ENCODE measurements at regions not wholly inside any gene's neighbourhood (a gene's known extent, or its start where the extent isn't known, plus 50 kb on each side); places are given as distances from the start of the nearest gene placed in this dataset.

- ATAC-seq = no peak
- TF ChIP-seq ZNF8 (CRISPR knock-in tag; IDR thresholded peaks at IDR 0.05) (no peak), ZFP30 (CRISPR knock-in tag; IDR thresholded peaks at IDR 0.05) (no peak), ISL1 (CRISPR knock-in tag; IDR thresholded peaks at IDR 0.05) (no peak), PPARA (CRISPR knock-in tag; IDR thresholded peaks at IDR 0.05; ENCODE audit: borderline replicate concordance) (no peak), PATZ1 (CRISPR knock-in tag; IDR thresholded peaks at IDR 0.05; ENCODE audit: borderline replicate concordance) (no peak), RARB (CRISPR knock-in tag; IDR thresholded peaks at IDR 0.05) (no peak), ESRRG (CRISPR knock-in tag; IDR thresholded peaks at IDR 0.05) (no peak), ZFP3 (CRISPR knock-in tag; IDR thresholded peaks at IDR 0.05) (no peak)
These were observed 152.6 kb upstream of the LHX1 start for GRCh38 chr17:36784633-36785032.

DNA sequence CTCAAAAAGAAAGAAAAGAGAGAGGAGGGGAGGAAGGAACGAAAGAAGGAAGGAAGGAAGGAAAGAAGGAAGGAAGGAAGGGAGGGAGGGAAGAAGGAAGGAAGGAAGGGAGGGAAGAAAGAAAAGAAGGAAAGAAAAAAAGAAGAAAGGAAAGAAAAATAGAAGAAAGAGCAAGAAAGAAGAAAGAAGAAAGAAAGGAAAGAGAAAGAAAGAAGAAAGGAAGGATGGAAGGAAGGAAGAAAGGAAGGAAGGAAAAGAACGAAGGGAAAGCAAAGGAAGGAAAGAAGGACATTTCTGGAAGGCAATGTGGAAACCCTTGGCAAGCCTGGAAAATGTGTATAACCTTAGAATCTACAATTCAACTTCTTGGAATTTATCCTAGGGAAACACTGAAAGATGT, 150.4 kb upstream of the LHX1 start:
- TF ChIP-seq, protein P1, sequence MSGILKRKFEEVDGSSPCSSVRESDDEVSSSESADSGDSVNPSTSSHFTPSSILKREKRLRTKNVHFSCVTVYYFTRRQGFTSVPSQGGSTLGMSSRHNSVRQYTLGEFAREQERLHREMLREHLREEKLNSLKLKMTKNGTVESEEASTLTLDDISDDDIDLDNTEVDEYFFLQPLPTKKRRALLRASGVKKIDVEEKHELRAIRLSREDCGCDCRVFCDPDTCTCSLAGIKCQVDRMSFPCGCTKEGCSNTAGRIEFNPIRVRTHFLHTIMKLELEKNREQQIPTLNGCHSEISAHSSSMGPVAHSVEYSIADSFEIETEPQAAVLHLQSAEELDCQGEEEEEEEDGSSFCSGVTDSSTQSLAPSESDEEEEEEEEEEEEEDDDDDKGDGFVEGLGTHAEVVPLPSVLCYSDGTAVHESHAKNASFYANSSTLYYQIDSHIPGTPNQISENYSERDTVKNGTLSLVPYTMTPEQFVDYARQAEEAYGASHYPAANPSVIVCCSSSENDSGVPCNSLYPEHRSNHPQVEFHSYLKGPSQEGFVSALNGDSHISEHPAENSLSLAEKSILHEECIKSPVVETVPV (CRISPR knock-in tag; IDR thresholded peaks at IDR 0.05) = no peak
- TF ChIP-seq ZNF8 (CRISPR knock-in tag; IDR thresholded peaks at IDR 0.05) (no peak), RARB (CRISPR knock-in tag; IDR thresholded peaks at IDR 0.05) (no peak), BACH2 (CRISPR knock-in tag; IDR thresholded peaks at IDR 0.05; ENCODE audit: borderline replicate concordance) (no peak), POU6F1 (CRISPR knock-in tag; IDR thresholded peaks at IDR 0.05; ENCODE audit: borderline replicate concordance, low read depth) (no peak), CSDC2 (CRISPR knock-in tag; IDR thresholded peaks at IDR 0.05) (no peak), GLIS3 (CRISPR knock-in tag; IDR thresholded peaks at IDR 0.05) (no peak), ZFP30 (CRISPR knock-in tag; IDR thresholded peaks at IDR 0.05) (no peak), ZNF70 (CRISPR knock-in tag; IDR thresholded peaks at IDR 0.05) (no peak), ZC3H10 (CRISPR knock-in tag; IDR thresholded peaks at IDR 0.05) (no peak), PATZ1 (CRISPR knock-in tag; IDR thresholded peaks at IDR 0.05; ENCODE audit: borderline replicate concordance) (no peak), TOX (CRISPR knock-in tag; IDR thresholded peaks at IDR 0.05; ENCODE audit: borderline replicate concordance) (no peak), ZNF565 (CRISPR knock-in tag; conservative IDR thresholded peaks at IDR 0.05; ENCODE audit: low read depth) (no peak)
- TF ChIP-seq, protein P2, sequence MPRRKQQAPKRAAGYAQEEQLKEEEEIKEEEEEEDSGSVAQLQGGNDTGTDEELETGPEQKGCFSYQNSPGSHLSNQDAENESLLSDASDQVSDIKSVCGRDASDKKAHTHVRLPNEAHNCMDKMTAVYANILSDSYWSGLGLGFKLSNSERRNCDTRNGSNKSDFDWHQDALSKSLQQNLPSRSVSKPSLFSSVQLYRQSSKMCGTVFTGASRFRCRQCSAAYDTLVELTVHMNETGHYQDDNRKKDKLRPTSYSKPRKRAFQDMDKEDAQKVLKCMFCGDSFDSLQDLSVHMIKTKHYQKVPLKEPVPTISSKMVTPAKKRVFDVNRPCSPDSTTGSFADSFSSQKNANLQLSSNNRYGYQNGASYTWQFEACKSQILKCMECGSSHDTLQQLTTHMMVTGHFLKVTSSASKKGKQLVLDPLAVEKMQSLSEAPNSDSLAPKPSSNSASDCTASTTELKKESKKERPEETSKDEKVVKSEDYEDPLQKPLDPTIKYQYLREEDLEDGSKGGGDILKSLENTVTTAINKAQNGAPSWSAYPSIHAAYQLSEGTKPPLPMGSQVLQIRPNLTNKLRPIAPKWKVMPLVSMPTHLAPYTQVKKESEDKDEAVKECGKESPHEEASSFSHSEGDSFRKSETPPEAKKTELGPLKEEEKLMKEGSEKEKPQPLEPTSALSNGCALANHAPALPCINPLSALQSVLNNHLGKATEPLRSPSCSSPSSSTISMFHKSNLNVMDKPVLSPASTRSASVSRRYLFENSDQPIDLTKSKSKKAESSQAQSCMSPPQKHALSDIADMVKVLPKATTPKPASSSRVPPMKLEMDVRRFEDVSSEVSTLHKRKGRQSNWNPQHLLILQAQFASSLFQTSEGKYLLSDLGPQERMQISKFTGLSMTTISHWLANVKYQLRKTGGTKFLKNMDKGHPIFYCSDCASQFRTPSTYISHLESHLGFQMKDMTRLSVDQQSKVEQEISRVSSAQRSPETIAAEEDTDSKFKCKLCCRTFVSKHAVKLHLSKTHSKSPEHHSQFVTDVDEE (CRISPR knock-in tag; IDR thresholded peaks at IDR 0.05) = no peak
- TF ChIP-seq, protein P3, sequence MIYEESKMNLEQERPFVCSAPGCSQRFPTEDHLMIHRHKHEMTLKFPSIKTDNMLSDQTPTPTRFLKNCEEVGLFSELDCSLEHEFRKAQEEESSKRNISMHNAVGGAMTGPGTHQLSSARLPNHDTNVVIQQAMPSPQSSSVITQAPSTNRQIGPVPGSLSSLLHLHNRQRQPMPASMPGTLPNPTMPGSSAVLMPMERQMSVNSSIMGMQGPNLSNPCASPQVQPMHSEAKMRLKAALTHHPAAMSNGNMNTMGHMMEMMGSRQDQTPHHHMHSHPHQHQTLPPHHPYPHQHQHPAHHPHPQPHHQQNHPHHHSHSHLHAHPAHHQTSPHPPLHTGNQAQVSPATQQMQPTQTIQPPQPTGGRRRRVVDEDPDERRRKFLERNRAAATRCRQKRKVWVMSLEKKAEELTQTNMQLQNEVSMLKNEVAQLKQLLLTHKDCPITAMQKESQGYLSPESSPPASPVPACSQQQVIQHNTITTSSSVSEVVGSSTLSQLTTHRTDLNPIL (CRISPR knock-in tag; IDR thresholded peaks at IDR 0.05; ENCODE audit: low read depth) = no peak
- ATAC-seq = no peak
